Activated T-cell treated with anti-CD3 and anti-CD28 coated beads for 4 hours (primary cell): ENCODE measurements at regions not wholly inside any gene's neighbourhood (a gene's known extent, or its start where the extent isn't known, plus 50 kb on each side); places are given as distances from the start of the nearest gene placed in this dataset.
"Not testable (repeated sequence)": the region's sequence is repeated elsewhere in the genome, so short reads cannot be mapped to it uniquely, and the experiment has no call there.

Experiments used
- DNase-seq: peaks from one replicate; pipeline ENCODE4 v3.0.0-alpha.2; 2020

- no peak for DNase-seq
Measured at GRCh38 chr9:106451223-106451622, 411.7 kb upstream of the ZNF462 start.

GRCh38 chr9:106456581-106456980, 406.4 kb upstream of the ZNF462 start:
- DNase-seq: no peak

DNA sequence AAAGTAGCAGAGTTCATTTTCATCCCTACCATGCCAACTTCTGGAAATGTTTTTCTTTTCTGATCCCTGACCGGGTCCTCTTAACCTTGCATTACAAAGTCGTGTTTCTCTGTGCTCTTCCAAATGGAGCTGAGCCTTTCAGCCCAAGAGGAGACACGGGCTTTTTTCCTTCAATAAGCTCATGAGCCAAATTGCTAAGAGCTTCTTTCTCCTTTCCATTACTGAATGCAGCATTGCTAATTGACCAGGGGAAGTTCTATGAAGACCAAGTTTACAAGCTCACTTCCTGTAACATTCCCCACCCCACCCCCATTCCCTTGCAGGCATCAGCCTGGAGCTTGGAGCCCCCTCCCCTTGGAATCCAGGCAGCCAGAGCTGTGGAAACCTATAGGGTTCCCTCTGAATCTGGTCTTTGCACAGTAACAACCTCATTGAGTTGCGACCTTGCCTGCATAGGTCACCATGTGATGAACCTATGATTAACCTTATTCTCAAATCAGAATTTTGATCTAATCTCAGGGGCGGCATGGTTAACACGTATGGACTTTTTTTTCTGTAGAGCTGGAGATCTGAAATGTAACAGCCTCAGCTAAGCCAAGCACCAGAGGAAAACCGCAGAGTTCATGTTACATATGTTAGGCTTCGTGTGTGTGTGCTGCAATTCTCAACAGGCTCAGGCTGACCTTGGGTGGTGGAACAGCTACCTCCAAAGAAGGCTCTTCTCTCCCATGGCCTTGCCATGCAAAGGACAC, 395.7 kb upstream of the ZNF462 start:
- no peak for DNase-seq

- DNase-seq: no peak
Measured at GRCh38 chr9:106467865-106468164, 395.2 kb upstream of the ZNF462 start.

GRCh38 chr9:106468431-106468830, 394.5 kb upstream of the ZNF462 start:
- no peak for DNase-seq

DNA sequence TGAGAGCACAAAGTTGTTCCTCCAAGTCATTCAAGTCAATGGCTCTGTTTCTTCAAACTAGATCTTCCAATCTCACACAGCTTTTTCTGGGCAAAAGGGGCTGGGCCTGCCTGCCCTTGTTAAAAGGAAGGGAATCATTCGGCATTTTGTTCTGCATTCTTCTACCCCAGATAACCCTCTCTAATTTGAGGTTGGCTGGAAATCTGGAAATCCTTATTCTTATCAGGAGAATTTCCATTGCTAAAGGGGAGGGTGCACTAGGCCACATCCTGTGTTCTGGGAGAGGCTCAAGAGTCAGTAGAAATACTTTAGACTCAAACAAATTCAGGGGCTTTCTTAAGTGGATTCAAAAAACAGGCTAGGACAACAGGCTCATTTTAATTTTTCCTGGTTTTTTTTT, 384.7 kb upstream of the ZNF462 start:
- no peak for DNase-seq

GRCh38 chr9:106478727-106479126, 384.2 kb upstream of the ZNF462 start:
- DNase-seq: no peak

DNA sequence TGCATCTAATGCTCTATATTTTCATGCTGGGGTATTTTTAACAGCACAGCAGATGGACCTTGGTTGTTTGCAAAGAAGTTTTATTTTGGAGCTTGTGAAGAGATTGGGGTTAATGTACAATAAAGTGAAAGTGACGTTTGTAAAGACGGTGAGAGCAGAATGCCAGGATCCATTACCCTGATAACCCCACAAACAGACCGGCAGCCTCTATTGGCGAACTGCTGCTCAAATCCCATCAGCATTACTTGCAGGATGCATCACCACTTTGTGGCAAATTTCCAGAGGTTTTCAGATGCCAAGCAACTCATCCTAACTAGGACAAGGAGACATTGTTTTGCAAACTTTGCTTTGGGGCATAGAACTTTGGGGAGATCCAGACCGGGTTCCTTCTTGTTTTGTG, 383.3 kb upstream of the ZNF462 start:
- DNase-seq: no peak

- DNase-seq: no peak
Measured at GRCh38 chr9:106481013-106481609, 381.9 kb upstream of the ZNF462 start.

GRCh38 chr9:106482733-106483132, 380.2 kb upstream of the ZNF462 start:
- no peak for DNase-seq

DNA sequence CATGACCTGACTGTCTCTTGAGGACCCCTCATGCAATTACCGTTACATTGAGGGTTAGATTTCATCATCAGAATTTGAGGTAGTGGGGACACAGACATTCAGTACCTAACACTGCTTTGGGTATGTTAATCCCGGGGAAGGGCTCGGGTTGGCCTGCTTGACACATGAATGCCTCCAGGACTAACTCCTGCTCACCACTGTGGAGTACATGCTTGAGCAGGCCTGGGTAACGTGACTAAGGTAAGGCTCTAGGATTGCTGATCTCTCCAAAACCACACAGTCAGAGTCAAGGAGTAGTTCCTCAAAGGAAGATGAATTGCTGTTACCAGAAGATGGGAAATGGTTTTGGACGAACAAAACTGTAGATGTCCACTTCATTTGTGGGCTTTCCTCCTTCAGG, 376.3 kb upstream of the ZNF462 start:
- DNase-seq: no peak

GRCh38 chr9:106487266-106487665, 375.7 kb upstream of the ZNF462 start:
- DNase-seq: no peak

- not testable (repeated sequence) for DNase-seq
Measured at GRCh38 chr9:106492126-106492525, 370.8 kb upstream of the ZNF462 start.

GRCh38 chr9:106500171-106500570, 362.8 kb upstream of the ZNF462 start:
- no peak for DNase-seq

GRCh38 chr9:106501210-106501609, 361.8 kb upstream of the ZNF462 start:
- DNase-seq: not testable (repeated sequence)

GRCh38 chr9:106502930-106503329, 360.0 kb upstream of the ZNF462 start:
- no peak for DNase-seq

- DNase-seq: no peak
Measured at GRCh38 chr9:106503759-106504158, 359.2 kb upstream of the ZNF462 start.

GRCh38 chr9:106526716-106527204, 336.2 kb upstream of the ZNF462 start:
- no peak for DNase-seq

- no peak for DNase-seq
Measured at GRCh38 chr9:106528158-106528557, 334.8 kb upstream of the ZNF462 start.

GRCh38 chr9:106529616-106530015, 333.4 kb upstream of the ZNF462 start:
- no peak for DNase-seq

DNA sequence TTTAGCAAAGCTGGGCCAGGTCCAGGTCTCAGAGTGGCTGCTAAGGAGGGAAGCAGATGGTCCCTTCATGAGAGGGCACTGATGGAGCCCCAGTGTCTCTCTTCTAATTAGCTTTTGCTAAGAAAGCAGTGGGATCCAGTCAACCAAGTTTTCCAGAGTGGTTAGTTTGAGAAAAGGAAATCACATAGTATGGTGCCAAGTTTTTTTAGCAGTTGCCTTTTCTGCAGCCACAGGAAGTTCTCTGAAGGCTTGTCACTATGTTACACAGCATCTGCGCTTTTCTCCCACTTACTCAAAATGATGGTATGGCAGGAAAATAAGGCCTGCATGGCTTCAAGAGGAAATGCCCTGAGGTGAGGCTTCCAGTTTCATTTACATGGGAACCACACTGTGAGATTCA, 331.5 kb upstream of the ZNF462 start:
- DNase-seq: no peak

GRCh38 chr9:106532306-106533015, 330.5 kb upstream of the ZNF462 start:
- DNase-seq: no peak

DNA sequence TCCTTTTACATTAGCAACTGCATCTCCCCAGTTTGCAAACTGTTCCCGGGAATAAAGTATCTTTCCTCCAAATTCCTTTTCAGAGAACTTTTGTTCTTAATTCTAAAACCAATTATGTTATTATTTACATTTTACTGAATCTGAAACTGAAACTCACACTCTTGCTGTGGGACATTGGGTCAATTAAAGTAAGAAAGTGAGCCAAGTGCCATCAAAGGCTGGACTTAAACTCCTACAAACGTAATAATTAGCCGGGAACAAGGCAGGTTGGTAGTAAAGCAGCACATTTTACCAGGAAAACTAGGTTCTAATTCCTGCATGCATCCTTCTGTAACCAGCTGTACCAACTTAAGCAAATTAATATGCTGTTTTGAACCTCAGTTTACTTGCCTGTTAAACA, 328.2 kb upstream of the ZNF462 start:
- no peak for DNase-seq

- DNase-seq: no peak
Measured at GRCh38 chr9:106535439-106535838, 327.5 kb upstream of the ZNF462 start.
